ENCODE measurements at regions not wholly inside any gene's neighbourhood (a gene's known extent, or its start where the extent isn't known, plus 50 kb on each side); places are given as distances from the start of the nearest gene placed in this dataset.

DNA sequence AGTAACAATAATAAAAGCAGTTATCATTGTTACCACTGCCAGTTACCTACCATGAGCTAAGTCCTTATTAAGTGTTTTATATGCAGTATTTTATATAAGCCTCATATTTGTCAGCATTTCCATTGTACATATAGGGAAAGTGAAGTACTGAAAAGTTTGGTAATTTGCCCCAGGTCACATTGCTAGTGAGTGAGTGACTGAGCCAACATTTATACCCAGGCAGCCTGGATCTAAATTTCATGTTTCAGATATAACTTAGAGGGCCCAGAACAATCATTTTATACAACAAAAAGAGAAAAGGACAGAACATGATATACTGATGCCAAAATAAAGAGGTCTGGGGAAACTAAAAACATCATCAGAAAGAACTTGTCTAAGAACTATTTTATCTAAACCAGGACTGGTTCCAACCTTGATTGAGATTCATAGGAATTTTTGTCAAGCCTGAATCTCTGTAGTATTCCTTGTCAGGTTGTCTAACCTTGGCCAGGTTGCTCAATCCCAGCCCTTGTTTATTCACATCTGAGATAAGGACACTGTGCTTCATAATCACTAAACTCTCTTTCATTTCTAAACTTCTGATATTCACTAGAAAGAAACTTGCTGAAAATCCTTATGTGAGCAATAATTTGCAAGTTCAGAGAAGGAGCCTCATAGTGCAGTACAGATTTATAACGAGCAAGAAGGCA, 308.2 kb downstream of the IPMK start:
- Histone ChIP-seq H3K9me3 (ENCODE audit: low read length) (no peaks in the 10 kb centered on the region), H3K4me2 (ENCODE audit: low read depth, low read length, poor library complexity, severe bottlenecking) (no peak overlapping the region)

DNA sequence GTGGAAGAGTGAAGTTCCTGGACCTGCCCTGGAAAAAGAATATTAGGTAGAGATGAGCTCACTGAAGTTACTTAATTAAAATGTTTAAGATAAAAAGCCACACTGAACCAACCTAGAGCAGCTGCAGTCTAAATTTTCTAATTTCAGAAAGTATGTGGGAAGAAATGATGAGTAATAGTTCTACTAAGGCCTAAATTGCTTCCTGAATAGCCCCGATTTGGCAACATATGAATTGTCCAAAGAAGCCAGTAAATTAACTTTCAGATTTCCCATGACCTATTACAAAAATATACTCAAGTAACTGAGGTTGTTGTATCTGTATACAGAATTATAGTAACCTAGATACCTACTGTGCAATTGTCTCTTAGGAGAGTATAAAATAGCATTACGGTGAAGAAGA, 312.6 kb downstream of the IPMK start:
- no peak for DNase-seq
- no peaks in the 10 kb centered on the region for H3K4me1 ChIP-seq (ENCODE audit: low read length)
- H3K4me3 ChIP-seq (ENCODE audit: low read length), result no peak overlapping the region
- H3K4me2 ChIP-seq (ENCODE audit: low read depth, low read length, poor library complexity, severe bottlenecking), result no peak overlapping the region
- no peak overlapping the region for H2AFZ ChIP-seq (ENCODE audit: low read length)
- H3K79me2 ChIP-seq (ENCODE audit: low read length), result no peaks in the 10 kb centered on the region
- H3K9me2 ChIP-seq (replicated peaks; ENCODE audit: insufficient read depth, low read length), result no peaks in the 10 kb centered on the region
- H3K27me3 ChIP-seq (ENCODE audit: low read length), result no peaks in the 10 kb centered on the region
- no peaks in the 10 kb centered on the region for H3K9me3 ChIP-seq (ENCODE audit: low read length)
- H3K9ac ChIP-seq (ENCODE audit: low read length), result no peak overlapping the region
- no peaks in the 10 kb centered on the region for H3K36me3 ChIP-seq (ENCODE audit: insufficient read depth, low read length)
- H3K27ac ChIP-seq (ENCODE audit: low read length), result no peak overlapping the region
- H4K20me1 ChIP-seq (ENCODE audit: insufficient read depth, low read depth, low read length), result no peaks in the 10 kb centered on the region

More for the DNA sequence above, 308.2 kb downstream of the IPMK start:
- Histone ChIP-seq H3K79me2 (ENCODE audit: low read length) (no peaks in the 10 kb centered on the region), H3K9ac (ENCODE audit: low read length) (no peak overlapping the region), H3K27ac (ENCODE audit: low read length) (no peak overlapping the region), H3K4me3 (ENCODE audit: low read length) (no peak overlapping the region), H2AFZ (ENCODE audit: low read length) (no peak overlapping the region), H3K36me3 (ENCODE audit: insufficient read depth, low read length) (no peaks in the 10 kb centered on the region), H3K4me1 (ENCODE audit: low read length) (no peaks in the 10 kb centered on the region), H3K9me2 (replicated peaks; ENCODE audit: insufficient read depth, low read length) (no peaks in the 10 kb centered on the region), H4K20me1 (ENCODE audit: insufficient read depth, low read depth, low read length) (no peaks in the 10 kb centered on the region), H3K27me3 (ENCODE audit: low read length) (no peaks in the 10 kb centered on the region)
- DNase-seq, result no peak

DNA sequence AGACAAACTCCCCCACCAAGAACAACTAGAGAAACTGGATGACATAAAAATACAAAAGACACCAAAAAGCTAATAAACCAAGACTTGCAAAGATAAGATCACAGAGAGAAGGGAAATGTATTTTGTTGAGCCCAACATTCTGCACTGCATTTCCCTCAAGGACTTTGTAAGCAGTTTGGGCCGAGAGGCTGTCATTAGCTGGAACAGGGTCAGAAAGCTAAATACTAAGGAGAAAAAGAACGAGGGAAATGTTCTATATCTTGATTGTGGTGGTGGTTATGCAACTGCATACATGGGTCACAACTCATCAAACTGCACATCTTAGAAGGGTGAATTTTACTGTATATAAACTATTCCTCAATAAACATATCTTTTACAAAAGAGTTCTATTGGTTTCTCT, 315.0 kb downstream of the IPMK start:
- H3K27me3 ChIP-seq (ENCODE audit: low read length), result no peaks in the 10 kb centered on the region
- no peaks in the 10 kb centered on the region for H3K9me3 ChIP-seq (ENCODE audit: low read length)
- H3K36me3 ChIP-seq (ENCODE audit: insufficient read depth, low read length), result no peaks in the 10 kb centered on the region
- H3K9me2 ChIP-seq (replicated peaks; ENCODE audit: insufficient read depth, low read length), result no peaks in the 10 kb centered on the region
- no peak overlapping the region for H3K9ac ChIP-seq (ENCODE audit: low read length)
- H3K79me2 ChIP-seq (ENCODE audit: low read length), result no peaks in the 10 kb centered on the region
- no peak overlapping the region for H3K27ac ChIP-seq (ENCODE audit: low read length)
- H2AFZ ChIP-seq (ENCODE audit: low read length), result no peak overlapping the region
- H3K4me2 ChIP-seq (ENCODE audit: low read depth, low read length, poor library complexity, severe bottlenecking), result no peak overlapping the region
- no peak for DNase-seq
- H3K4me3 ChIP-seq (ENCODE audit: low read length), result no peak overlapping the region
- no peaks in the 10 kb centered on the region for H4K20me1 ChIP-seq (ENCODE audit: insufficient read depth, low read depth, low read length)
- H3K4me1 ChIP-seq (ENCODE audit: low read length), result no peaks in the 10 kb centered on the region

DNA sequence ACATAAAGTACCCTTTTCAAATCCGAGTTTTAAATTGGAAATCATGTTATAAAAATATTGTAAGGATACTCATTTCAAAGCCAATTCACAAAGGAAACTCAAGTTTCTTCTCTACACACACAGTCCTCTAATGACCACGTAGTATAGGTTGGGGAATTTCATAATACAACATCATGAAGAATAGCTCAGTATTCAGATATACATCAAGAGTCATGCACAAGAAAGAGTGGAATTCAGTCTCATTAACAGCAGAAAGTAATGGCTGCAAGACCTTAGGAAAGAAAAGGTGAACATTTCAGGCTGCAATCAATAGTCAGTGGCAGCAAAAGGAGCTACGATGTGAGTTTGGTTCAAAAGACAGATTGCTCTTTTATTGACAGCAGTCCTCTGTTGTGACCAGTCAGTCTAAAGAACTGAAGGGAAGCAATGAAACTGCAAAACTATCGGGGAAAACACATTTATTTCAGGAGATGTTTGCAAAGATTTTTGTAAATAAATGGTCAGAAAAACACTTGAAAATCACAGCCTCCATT, 317.2 kb downstream of the IPMK start:
- Histone ChIP-seq H3K9me2 (replicated peaks; ENCODE audit: insufficient read depth, low read length) (no peaks in the 10 kb centered on the region), H3K9ac (ENCODE audit: low read length) (no peak overlapping the region), H3K9me3 (ENCODE audit: low read length) (no peaks in the 10 kb centered on the region), H2AFZ (ENCODE audit: low read length) (no peak overlapping the region), H3K36me3 (ENCODE audit: insufficient read depth, low read length) (no peaks in the 10 kb centered on the region), H3K79me2 (ENCODE audit: low read length) (no peaks in the 10 kb centered on the region), H3K4me3 (ENCODE audit: low read length) (no peak overlapping the region), H3K27ac (ENCODE audit: low read length) (no peak overlapping the region), H3K4me1 (ENCODE audit: low read length) (no peaks in the 10 kb centered on the region), H3K4me2 (ENCODE audit: low read depth, low read length, poor library complexity, severe bottlenecking) (no peak overlapping the region), H3K27me3 (ENCODE audit: low read length) (no peaks in the 10 kb centered on the region), H4K20me1 (ENCODE audit: insufficient read depth, low read depth, low read length) (no peaks in the 10 kb centered on the region)
- DNase-seq, result no peak

DNA sequence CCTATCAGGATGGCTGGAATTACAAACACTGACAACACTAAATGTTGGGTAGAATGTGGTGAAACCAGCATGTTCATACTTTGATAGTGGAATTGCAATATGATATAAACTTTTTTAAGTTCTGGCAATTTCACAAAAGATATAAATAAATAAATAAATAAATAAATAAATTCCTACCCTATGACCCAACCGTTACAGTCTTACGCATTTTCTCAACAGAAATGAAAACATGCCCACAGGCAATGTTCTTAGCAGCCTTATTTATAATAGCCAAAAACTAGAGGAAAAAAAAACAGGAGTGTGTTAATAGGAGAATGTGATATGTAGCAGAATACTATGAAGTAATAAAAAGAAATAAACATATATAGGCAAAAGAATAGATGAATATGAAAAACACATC, 318.9 kb downstream of the IPMK start:
- Histone ChIP-seq H3K4me3 (ENCODE audit: low read length) (no peak overlapping the region), H3K27me3 (ENCODE audit: low read length) (no peaks in the 10 kb centered on the region), H3K79me2 (ENCODE audit: low read length) (no peaks in the 10 kb centered on the region), H3K9ac (ENCODE audit: low read length) (no peak overlapping the region), H3K4me2 (ENCODE audit: low read depth, low read length, poor library complexity, severe bottlenecking) (no peak overlapping the region), H3K9me3 (ENCODE audit: low read length) (no peaks in the 10 kb centered on the region), H4K20me1 (ENCODE audit: insufficient read depth, low read depth, low read length) (no peaks in the 10 kb centered on the region), H3K9me2 (replicated peaks; ENCODE audit: insufficient read depth, low read length) (no peaks in the 10 kb centered on the region), H3K36me3 (ENCODE audit: insufficient read depth, low read length) (no peaks in the 10 kb centered on the region), H2AFZ (ENCODE audit: low read length) (no peak overlapping the region), H3K27ac (ENCODE audit: low read length) (no peak overlapping the region), H3K4me1 (ENCODE audit: low read length) (no peaks in the 10 kb centered on the region)
- no peak for DNase-seq

DNA sequence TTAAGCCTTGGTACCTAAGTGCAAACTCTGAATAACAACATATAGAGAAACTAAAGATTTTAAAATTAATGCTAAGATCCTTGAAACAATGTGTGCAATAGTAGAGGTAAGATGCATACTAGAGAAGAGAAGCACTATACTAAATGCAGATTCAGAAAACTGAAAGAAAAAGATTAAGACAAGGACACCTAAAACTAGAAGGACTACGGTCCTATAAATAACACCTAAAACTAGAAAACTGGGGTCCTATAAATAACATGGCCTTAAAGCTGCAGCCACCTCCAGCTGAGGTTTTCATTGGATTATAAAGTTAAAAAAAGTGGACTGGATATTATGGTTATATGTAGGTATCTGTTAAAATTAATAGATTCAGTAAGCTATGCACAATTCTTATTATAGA, 320.9 kb downstream of the IPMK start:
- Histone ChIP-seq H3K9me3 (ENCODE audit: low read length) (no peaks in the 10 kb centered on the region), H3K27ac (ENCODE audit: low read length) (no peak overlapping the region), H3K4me2 (ENCODE audit: low read depth, low read length, poor library complexity, severe bottlenecking) (no peak overlapping the region), H3K79me2 (ENCODE audit: low read length) (no peaks in the 10 kb centered on the region), H3K27me3 (ENCODE audit: low read length) (no peaks in the 10 kb centered on the region), H3K36me3 (ENCODE audit: insufficient read depth, low read length) (no peaks in the 10 kb centered on the region), H3K9ac (ENCODE audit: low read length) (no peak overlapping the region), H3K4me1 (ENCODE audit: low read length) (no peaks in the 10 kb centered on the region), H2AFZ (ENCODE audit: low read length) (no peak overlapping the region), H3K4me3 (ENCODE audit: low read length) (no peak overlapping the region), H3K9me2 (replicated peaks; ENCODE audit: insufficient read depth, low read length) (no peaks in the 10 kb centered on the region), H4K20me1 (ENCODE audit: insufficient read depth, low read depth, low read length) (no peaks in the 10 kb centered on the region)
- DNase-seq, result no peak

DNA sequence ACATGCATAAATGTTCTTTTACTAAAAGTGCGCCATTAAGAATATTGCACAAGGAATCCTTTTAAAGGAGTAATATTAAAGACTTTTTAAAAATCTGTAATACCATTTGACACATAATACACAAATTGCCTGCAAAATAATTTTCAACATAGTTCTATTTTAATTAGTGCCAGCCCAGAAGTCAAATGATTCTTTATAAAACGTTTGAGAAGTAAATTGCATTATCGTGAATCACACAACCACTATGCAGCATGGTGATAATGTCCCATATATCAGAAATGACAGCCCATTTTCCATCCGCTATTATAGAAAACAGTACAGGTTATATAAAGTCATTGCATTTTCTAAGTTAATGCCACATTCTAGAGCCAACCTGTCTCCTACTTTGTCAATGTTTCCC, 324.0 kb downstream of the IPMK start:
- Histone ChIP-seq H3K36me3 (ENCODE audit: insufficient read depth, low read length) (no peaks in the 10 kb centered on the region), H3K79me2 (ENCODE audit: low read length) (no peaks in the 10 kb centered on the region), H2AFZ (ENCODE audit: low read length) (no peak overlapping the region), H3K27me3 (ENCODE audit: low read length) (no peaks in the 10 kb centered on the region), H3K9me3 (ENCODE audit: low read length) (no peaks in the 10 kb centered on the region), H3K9me2 (replicated peaks; ENCODE audit: insufficient read depth, low read length) (no peaks in the 10 kb centered on the region), H4K20me1 (ENCODE audit: insufficient read depth, low read depth, low read length) (no peaks in the 10 kb centered on the region), H3K4me2 (ENCODE audit: low read depth, low read length, poor library complexity, severe bottlenecking) (no peak overlapping the region), H3K27ac (ENCODE audit: low read length) (no peak overlapping the region), H3K9ac (ENCODE audit: low read length) (no peak overlapping the region), H3K4me3 (ENCODE audit: low read length) (no peak overlapping the region), H3K4me1 (ENCODE audit: low read length) (no peaks in the 10 kb centered on the region)
- DNase-seq, result no peak

DNA sequence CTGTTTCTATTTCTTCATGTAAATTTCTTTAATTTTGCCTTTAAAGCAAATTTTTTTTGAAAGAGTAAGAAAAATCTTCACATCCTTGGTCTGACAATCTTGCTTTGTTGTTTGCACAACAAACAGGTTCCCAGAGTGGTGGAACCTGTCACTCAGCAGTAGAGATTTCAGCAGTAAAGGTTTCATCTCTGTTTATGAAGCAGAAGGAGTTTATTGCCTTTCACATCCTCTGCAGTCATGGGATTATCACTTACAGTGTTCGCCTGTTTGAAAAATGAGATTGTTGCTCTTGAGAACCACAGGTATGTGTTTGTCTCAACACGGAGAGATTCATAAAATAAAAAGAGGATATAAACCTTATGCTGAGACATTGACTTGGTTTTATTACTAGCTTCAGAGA, 342.6 kb downstream of the IPMK start:
- Histone ChIP-seq H3K4me3 (ENCODE audit: low read length) (no peak overlapping the region), H3K79me2 (ENCODE audit: low read length) (no peaks in the 10 kb centered on the region), H3K4me2 (ENCODE audit: low read depth, low read length, poor library complexity, severe bottlenecking) (no peak overlapping the region), H3K9ac (ENCODE audit: low read length) (no peak overlapping the region), H3K9me2 (replicated peaks; ENCODE audit: insufficient read depth, low read length) (no peaks in the 10 kb centered on the region), H4K20me1 (ENCODE audit: insufficient read depth, low read depth, low read length) (no peaks in the 10 kb centered on the region), H3K36me3 (ENCODE audit: insufficient read depth, low read length) (no peaks in the 10 kb centered on the region), H3K9me3 (ENCODE audit: low read length) (no peaks in the 10 kb centered on the region; the same call in 1 of the 2 replicates), H3K27me3 (ENCODE audit: low read length) (no peaks in the 10 kb centered on the region), H3K27ac (ENCODE audit: low read length) (no peak overlapping the region), H3K4me1 (ENCODE audit: low read length) (no peaks in the 10 kb centered on the region), H2AFZ (ENCODE audit: low read length) (no peak overlapping the region)
- DNase-seq, result no peak
